WTC11 (cell line): ENCODE measurements at regions not wholly inside any gene's neighbourhood (a gene's known extent, or its start where the extent isn't known, plus 50 kb on each side); places are given as distances from the start of the nearest gene placed in this dataset.

Experiments used
- ATAC-seq: fragments of 200-7000 bp; cut with Tn5 transposase; 2 replicates; pipeline ENCODE4 v1.10.0; 2021; ENCODE audit warnings: mild to moderate bottlenecking, moderate library complexity
- CTCF ChIA-PET: fragments of 300-600 bp; sonication (Branson Sonifier 250); formaldehyde crosslinking; loops from one replicate; lab custom pipeline; 2021; ENCODE audit warnings: antibody characterized with exemption; lab: Charles Lee
- POLR2A ChIA-PET: fragments of 350-600 bp; sonication (Branson Sonifier 250); formaldehyde crosslinking; loops from one replicate; lab custom pipeline; 2021; ENCODE audit warnings: antibody characterized with exemption; lab: Charles Lee
- DNase-seq: peaks from one replicate; pipeline ENCODE4 v3.0.0; 2021; ENCODE audit warnings: low spot score
- H3K27ac Mint-ChIP-seq: 2 replicates; pipeline ENCODE4 v1.8.0; 2021; ENCODE audit warnings: mixed read lengths
- H3K27me3 Mint-ChIP-seq: 2 replicates; pipeline ENCODE4 v1.8.0; 2021; ENCODE audit warnings: low read depth, mild to moderate bottlenecking, moderate library complexity, mixed read lengths
- H3K36me3 Mint-ChIP-seq: 2 replicates; pipeline ENCODE4 v1.8.0; 2021; ENCODE audit warnings: mixed read lengths
- H3K4me1 Mint-ChIP-seq: 2 replicates; pipeline ENCODE4 v1.8.0; 2022; ENCODE audit warnings: mixed read lengths
- H3K4me3 Mint-ChIP-seq: 2 replicates; pipeline ENCODE4 v1.8.0; 2021; ENCODE audit warnings: mild to moderate bottlenecking, moderate library complexity, mixed read lengths
- H3K9me3 Mint-ChIP-seq: 2 replicates; pipeline ENCODE4 v1.8.0; 2021; ENCODE audit warnings: mixed read lengths
- ATF6 ChIP-seq: sonication (generic); formaldehyde crosslinking; IDR thresholded peaks from 2 replicates; pipeline ENCODE4 v1.8.1; 2023; ENCODE audit warnings: mild to moderate bottlenecking, missing genetic modification reagents
- CDX4 ChIP-seq: fragments of 250-450 bp; sonication (Bioruptor Pico); IDR thresholded peaks from 2 replicates; pipeline ENCODE4 v1.9.0; 2021; ENCODE audit warnings: moderate library complexity, mild to moderate bottlenecking, inconsistent platforms, borderline replicate concordance
- ERG ChIP-seq: fragments of 250-450 bp; sonication (Bioruptor Pico); IDR thresholded peaks from 2 replicates; pipeline ENCODE4 v1.8.0; 2021; ENCODE audit warnings: mild to moderate bottlenecking
- ESRRA ChIP-seq: sonication (generic); formaldehyde crosslinking; IDR thresholded peaks from 2 replicates; pipeline ENCODE4 v1.8.1; 2022; ENCODE audit warnings: mild to moderate bottlenecking, missing genetic modification reagents, borderline replicate concordance
- ETV6 ChIP-seq: sonication (generic); formaldehyde crosslinking; IDR thresholded peaks from 2 replicates; pipeline ENCODE4 v1.8.1; 2022; ENCODE audit warnings: mild to moderate bottlenecking, missing genetic modification reagents
- FOXP4 ChIP-seq: sonication (generic); formaldehyde crosslinking; IDR thresholded peaks from 2 replicates; pipeline ENCODE4 v1.8.0; 2022; ENCODE audit warnings: mild to moderate bottlenecking, missing genetic modification reagents
- NFE2L1 ChIP-seq: sonication (generic); formaldehyde crosslinking; IDR thresholded peaks from 2 replicates; pipeline ENCODE4 v1.8.1; 2023; ENCODE audit warnings: missing genetic modification reagents
- ZNF138 ChIP-seq: sonication (generic); formaldehyde crosslinking; conservative IDR thresholded peaks from 2 replicates; pipeline ENCODE4 v1.8.1; 2022; ENCODE audit warnings: mild to moderate bottlenecking, moderate library complexity, missing genetic modification reagents
- TF ChIP-seq, protein P1 (sequence below): fragments of 250-450 bp; sonication (Bioruptor Pico); IDR thresholded peaks from 2 replicates; pipeline ENCODE4 v1.9.0; 2021; ENCODE audit warnings: mild to moderate bottlenecking, borderline replicate concordance
- TF ChIP-seq, protein P2 (sequence below): sonication (generic); formaldehyde crosslinking; IDR thresholded peaks from 2 replicates; pipeline ENCODE4 v1.8.0; 2022; ENCODE audit warnings: missing genetic modification reagents
- TF ChIP-seq, protein P3 (sequence below): fragments of 250-450 bp; sonication (Bioruptor Pico); IDR thresholded peaks from 2 replicates; pipeline ENCODE4 v1.9.0; 2021; ENCODE audit warnings: mild to moderate bottlenecking

- TF ChIP-seq, protein P1, sequence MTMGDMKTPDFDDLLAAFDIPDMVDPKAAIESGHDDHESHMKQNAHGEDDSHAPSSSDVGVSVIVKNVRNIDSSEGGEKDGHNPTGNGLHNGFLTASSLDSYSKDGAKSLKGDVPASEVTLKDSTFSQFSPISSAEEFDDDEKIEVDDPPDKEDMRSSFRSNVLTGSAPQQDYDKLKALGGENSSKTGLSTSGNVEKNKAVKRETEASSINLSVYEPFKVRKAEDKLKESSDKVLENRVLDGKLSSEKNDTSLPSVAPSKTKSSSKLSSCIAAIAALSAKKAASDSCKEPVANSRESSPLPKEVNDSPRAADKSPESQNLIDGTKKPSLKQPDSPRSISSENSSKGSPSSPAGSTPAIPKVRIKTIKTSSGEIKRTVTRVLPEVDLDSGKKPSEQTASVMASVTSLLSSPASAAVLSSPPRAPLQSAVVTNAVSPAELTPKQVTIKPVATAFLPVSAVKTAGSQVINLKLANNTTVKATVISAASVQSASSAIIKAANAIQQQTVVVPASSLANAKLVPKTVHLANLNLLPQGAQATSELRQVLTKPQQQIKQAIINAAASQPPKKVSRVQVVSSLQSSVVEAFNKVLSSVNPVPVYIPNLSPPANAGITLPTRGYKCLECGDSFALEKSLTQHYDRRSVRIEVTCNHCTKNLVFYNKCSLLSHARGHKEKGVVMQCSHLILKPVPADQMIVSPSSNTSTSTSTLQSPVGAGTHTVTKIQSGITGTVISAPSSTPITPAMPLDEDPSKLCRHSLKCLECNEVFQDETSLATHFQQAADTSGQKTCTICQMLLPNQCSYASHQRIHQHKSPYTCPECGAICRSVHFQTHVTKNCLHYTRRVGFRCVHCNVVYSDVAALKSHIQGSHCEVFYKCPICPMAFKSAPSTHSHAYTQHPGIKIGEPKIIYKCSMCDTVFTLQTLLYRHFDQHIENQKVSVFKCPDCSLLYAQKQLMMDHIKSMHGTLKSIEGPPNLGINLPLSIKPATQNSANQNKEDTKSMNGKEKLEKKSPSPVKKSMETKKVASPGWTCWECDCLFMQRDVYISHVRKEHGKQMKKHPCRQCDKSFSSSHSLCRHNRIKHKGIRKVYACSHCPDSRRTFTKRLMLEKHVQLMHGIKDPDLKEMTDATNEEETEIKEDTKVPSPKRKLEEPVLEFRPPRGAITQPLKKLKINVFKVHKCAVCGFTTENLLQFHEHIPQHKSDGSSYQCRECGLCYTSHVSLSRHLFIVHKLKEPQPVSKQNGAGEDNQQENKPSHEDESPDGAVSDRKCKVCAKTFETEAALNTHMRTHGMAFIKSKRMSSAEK: no peak
- TF ChIP-seq CDX4 (CRISPR knock-in tag): no peak
Observed at GRCh38 chr9:13358128-13358527, 78.6 kb upstream of the MPDZ start (continued).

DNA sequence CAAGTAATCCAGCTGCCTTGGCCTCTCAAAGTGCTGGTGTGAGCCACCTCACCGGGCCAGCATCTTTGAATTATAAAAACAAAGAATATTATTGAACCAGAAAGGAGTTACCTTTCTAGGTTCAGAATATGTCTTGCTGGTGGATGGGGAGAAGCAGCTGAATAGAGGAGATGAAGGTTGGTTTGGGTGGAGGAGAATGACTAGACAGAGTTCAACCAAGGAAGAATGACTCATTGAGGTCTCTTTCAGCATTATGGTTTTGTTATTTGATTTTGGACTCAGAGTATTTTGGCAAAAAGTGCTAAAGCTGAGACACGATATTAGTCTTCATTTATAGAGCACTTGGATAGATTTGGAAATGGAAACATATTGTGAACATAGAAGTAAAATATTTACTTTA lies 75.2 kb upstream of the MPDZ start:
- CTCF ChIA-PET: no interaction called here
- no peak overlapping the region for H3K27ac Mint-ChIP-seq
- no peaks in the 10 kb centered on the region for H3K27me3 Mint-ChIP-seq
- no peaks in the 10 kb centered on the region for H3K4me1 Mint-ChIP-seq
- no peak overlapping the region for H3K4me3 Mint-ChIP-seq
- no peak for DNase-seq
- POLR2A ChIA-PET: no interaction called here
- H3K9me3 Mint-ChIP-seq: no peaks in the 10 kb centered on the region
- TF ChIP-seq ZNF138 (no peak), ATF6 (CRISPR knock-in tag) (no peak), ETV6 (no peak), ERG (CRISPR knock-in tag) (no peak), NFE2L1 (CRISPR knock-in tag) (no peak), ESRRA (CRISPR knock-in tag) (no peak), FOXP4 (CRISPR knock-in tag) (no peak)
- TF ChIP-seq, protein P2, sequence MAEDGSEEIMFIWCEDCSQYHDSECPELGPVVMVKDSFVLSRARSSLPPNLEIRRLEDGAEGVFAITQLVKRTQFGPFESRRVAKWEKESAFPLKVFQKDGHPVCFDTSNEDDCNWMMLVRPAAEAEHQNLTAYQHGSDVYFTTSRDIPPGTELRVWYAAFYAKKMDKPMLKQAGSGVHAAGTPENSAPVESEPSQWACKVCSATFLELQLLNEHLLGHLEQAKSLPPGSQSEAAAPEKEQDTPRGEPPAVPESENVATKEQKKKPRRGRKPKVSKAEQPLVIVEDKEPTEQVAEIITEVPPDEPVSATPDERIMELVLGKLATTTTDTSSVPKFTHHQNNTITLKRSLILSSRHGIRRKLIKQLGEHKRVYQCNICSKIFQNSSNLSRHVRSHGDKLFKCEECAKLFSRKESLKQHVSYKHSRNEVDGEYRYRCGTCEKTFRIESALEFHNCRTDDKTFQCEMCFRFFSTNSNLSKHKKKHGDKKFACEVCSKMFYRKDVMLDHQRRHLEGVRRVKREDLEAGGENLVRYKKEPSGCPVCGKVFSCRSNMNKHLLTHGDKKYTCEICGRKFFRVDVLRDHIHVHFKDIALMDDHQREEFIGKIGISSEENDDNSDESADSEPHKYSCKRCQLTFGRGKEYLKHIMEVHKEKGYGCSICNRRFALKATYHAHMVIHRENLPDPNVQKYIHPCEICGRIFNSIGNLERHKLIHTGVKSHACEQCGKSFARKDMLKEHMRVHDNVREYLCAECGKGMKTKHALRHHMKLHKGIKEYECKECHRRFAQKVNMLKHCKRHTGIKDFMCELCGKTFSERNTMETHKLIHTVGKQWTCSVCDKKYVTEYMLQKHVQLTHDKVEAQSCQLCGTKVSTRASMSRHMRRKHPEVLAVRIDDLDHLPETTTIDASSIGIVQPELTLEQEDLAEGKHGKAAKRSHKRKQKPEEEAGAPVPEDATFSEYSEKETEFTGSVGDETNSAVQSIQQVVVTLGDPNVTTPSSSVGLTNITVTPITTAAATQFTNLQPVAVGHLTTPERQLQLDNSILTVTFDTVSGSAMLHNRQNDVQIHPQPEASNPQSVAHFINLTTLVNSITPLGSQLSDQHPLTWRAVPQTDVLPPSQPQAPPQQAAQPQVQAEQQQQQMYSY: no peak
- TF ChIP-seq, protein P3, sequence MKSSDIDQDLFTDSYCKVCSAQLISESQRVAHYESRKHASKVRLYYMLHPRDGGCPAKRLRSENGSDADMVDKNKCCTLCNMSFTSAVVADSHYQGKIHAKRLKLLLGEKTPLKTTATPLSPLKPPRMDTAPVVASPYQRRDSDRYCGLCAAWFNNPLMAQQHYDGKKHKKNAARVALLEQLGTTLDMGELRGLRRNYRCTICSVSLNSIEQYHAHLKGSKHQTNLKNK (CRISPR knock-in tag): no peak
- TF ChIP-seq, protein P1: no peak
- TF ChIP-seq, all 79 proteins: peak for 0
- no peaks in the 10 kb centered on the region for H3K36me3 Mint-ChIP-seq
- ATAC-seq: no peak
